PC-3 (cell line): ENCODE measurements at regions not wholly inside any gene's neighbourhood (a gene's known extent, or its start where the extent isn't known, plus 50 kb on each side); places are given as distances from the start of the nearest gene placed in this dataset.

ENCODE experiments used
- ATAC-seq: fragments of 200-7000 bp; cut with Tn5 transposase; 2 replicates; pipeline ENCODE4 v1.9.1; 2020; ENCODE audit warnings: mild to moderate bottlenecking, moderate library complexity
- BruUV-seq: library from RNA; stranded (reverse); fragments of 400-500 nt; replicated peaks from 2 replicates; lab custom pipeline; 2021; lab: Mats Ljungman, UMichigan
- CTCF ChIA-PET: fragments of 300-600 bp; sonication (Branson Sonifier 250); formaldehyde crosslinking; loops from one replicate; lab custom pipeline; 2022; ENCODE audit warnings: antibody characterized with exemption; lab: Charles Lee
- POLR2A ChIA-PET: fragments of 300-600 bp; sonication (Branson Sonifier 250); formaldehyde crosslinking; loops from one replicate; lab custom pipeline; 2022; ENCODE audit warnings: antibody characterized with exemption; ENCODE audit not compliant: unreplicated experiment; lab: Charles Lee
- DNase-seq: peaks from one replicate; pipeline ENCODE4 v3.0.0-alpha.2; 2015
- H2AFZ ChIP-seq: fragments of 300-600 bp; sonication (generic); 2 replicates; pipeline ENCODE4 v1.6.0; 2016; ENCODE audit warnings: antibody characterized with exemption, low read length
- H3F3A ChIP-seq: fragments of 300-600 bp; sonication (generic); one replicate; pipeline ENCODE4 v1.6.0; 2017; ENCODE audit warnings: antibody characterized with exemption, low read length, control low read depth, mild to moderate bottlenecking; ENCODE audit not compliant: unreplicated experiment
- H3K27ac ChIP-seq: fragments of 300-600 bp; sonication (generic); 2 replicates; pipeline ENCODE4 v1.5.1; 2016; ENCODE audit warnings: mild to moderate bottlenecking, low read length
- H3K27me3 ChIP-seq: fragments of 300-600 bp; sonication (generic); 2 replicates; pipeline ENCODE4 v1.6.1; 2016; ENCODE audit warnings: low read length, mixed read lengths
- H3K36me3 ChIP-seq: fragments of 300-600 bp; sonication (generic); 2 replicates; pipeline ENCODE4 v1.6.1; 2016; ENCODE audit warnings: low read depth, mixed run types, low read length, mixed read lengths
- H3K4me1 ChIP-seq: fragments of 300-600 bp; sonication (generic); 2 replicates; pipeline ENCODE4 v1.5.1; 2016; ENCODE audit warnings: low read length; ENCODE audit not compliant: insufficient read depth
- H3K4me2 ChIP-seq: fragments of 300-600 bp; sonication (generic); 2 replicates; pipeline ENCODE4 v1.6.0; 2016; ENCODE audit warnings: low read length
- H3K4me3 ChIP-seq: fragments of 300-600 bp; sonication (generic); 2 replicates; pipeline ENCODE4 v1.5.1; 2016; ENCODE audit warnings: mild to moderate bottlenecking, low read length, mixed read lengths
- H3K79me2 ChIP-seq: fragments of 300-600 bp; sonication (generic); 2 replicates; pipeline ENCODE4 v1.6.1; 2017; ENCODE audit warnings: low read length, mixed read lengths
- H3K9ac ChIP-seq: fragments of 300-600 bp; sonication (generic); 2 replicates; pipeline ENCODE4 v1.6.0; 2016; ENCODE audit warnings: mild to moderate bottlenecking, low read length
- H3K9me2 ChIP-seq: fragments of 300-600 bp; sonication (generic); replicated peaks from 2 replicates; pipeline ENCODE4 v1.6.1; 2016; ENCODE audit warnings: mixed run types, low read length, mixed read lengths
- H3K9me3 ChIP-seq: fragments of 300-600 bp; sonication (generic); 2 replicates; pipeline ENCODE4 v1.6.1; 2016; ENCODE audit warnings: low read length, mixed read lengths
- H4K20me1 ChIP-seq: fragments of 300-600 bp; sonication (generic); 2 replicates; pipeline ENCODE4 v1.6.1; 2016; ENCODE audit warnings: low read length, mixed read lengths
- CTCF ChIP-seq: fragments of 300-600 bp; sonication (generic); conservative IDR thresholded peaks from 2 replicates; pipeline ENCODE4 v1.5.1; 2017; ENCODE audit warnings: antibody characterized with exemption, low read depth, mild to moderate bottlenecking, low read length
- EZH2 ChIP-seq: fragments of 300-600 bp; sonication (generic); IDR thresholded peaks from one replicate; pipeline ENCODE4 v1.6.1; 2017; ENCODE audit warnings: antibody characterized with exemption, mild to moderate bottlenecking, low read length; ENCODE audit not compliant: unreplicated experiment
- EZH2phosphoT487 ChIP-seq: fragments of 300-600 bp; sonication (generic); IDR thresholded peaks from 2 replicates; pipeline ENCODE4 v1.6.1; 2018; ENCODE audit warnings: mild to moderate bottlenecking, antibody characterized with exemption, low read length, borderline replicate concordance
- intact Hi-C: fragments of 100-400 bp; cut with micrococcal nuclease; formaldehyde crosslinking; loops from 2 replicates; pipeline ENCODE4 v1.9.0; 2023

- no peak overlapping the region for H3K4me3 ChIP-seq
- no peak for TF ChIP-seq EZH2
- POLR2A ChIA-PET, result no interaction called here
- H3K4me1 ChIP-seq, result no peaks in the 10 kb centered on the region
- H3K9me2 ChIP-seq, result no peaks in the 10 kb centered on the region
- no peaks in the 10 kb centered on the region for H3F3A ChIP-seq
- no peaks in the 10 kb centered on the region for H3K9me3 ChIP-seq
- no peaks in the 10 kb centered on the region for H3K36me3 ChIP-seq
- no TSS peak for BruUV-seq
- no peaks in the 10 kb centered on the region for H3K79me2 ChIP-seq
- no peaks in the 10 kb centered on the region for H4K20me1 ChIP-seq
- CTCF ChIA-PET, result no interaction called here
- DNase-seq (no peak), ATAC-seq (no peak)
- H2AFZ ChIP-seq, result no peak overlapping the region
- no peak overlapping the region for H3K27ac ChIP-seq
- no peak overlapping the region for H3K4me2 ChIP-seq
- no peak overlapping the region for H3K9ac ChIP-seq
- no peaks in the 10 kb centered on the region for H3K27me3 ChIP-seq
- intact Hi-C loops, result no loop called here
Observed at GRCh38 chr10:45534572-45534971, 138.0 kb downstream of the ZFAND4 start.

GRCh38 chr10:45532480-45532879, 140.1 kb downstream of the ZFAND4 start:
- H3K9me2 ChIP-seq, result no peaks in the 10 kb centered on the region
- no peaks in the 10 kb centered on the region for H3F3A ChIP-seq
- H3K27ac ChIP-seq, result no peak overlapping the region
- H3K4me2 ChIP-seq, result no peak overlapping the region
- TF ChIP-seq CTCF (no peak), EZH2 (no peak), EZH2phosphoT487 (no peak)
- POLR2A ChIA-PET, result no interaction called here
- no peaks in the 10 kb centered on the region for H3K79me2 ChIP-seq
- CTCF ChIA-PET, result no interaction called here
- no peaks in the 10 kb centered on the region for H3K4me1 ChIP-seq
- H3K9me3 ChIP-seq, result no peaks in the 10 kb centered on the region
- H3K4me3 ChIP-seq, result no peak overlapping the region
- BruUV-seq, result no TSS peak
- H3K9ac ChIP-seq, result no peak overlapping the region
- DNase-seq (no peak), ATAC-seq (no peak)
- intact Hi-C loops, result no loop called here
- H4K20me1 ChIP-seq, result no peaks in the 10 kb centered on the region
- H3K27me3 ChIP-seq, result no peaks in the 10 kb centered on the region
- H2AFZ ChIP-seq, result no peak overlapping the region
- H3K36me3 ChIP-seq, result no peaks in the 10 kb centered on the region

GRCh38 chr10:45526309-45526905, 146.2 kb downstream of the ZFAND4 start:
- no peak overlapping the region for H3K27ac ChIP-seq
- DNase-seq (no peak), ATAC-seq (no peak)
- no peaks in the 10 kb centered on the region for H4K20me1 ChIP-seq
- H3K9me3 ChIP-seq, result no peaks in the 10 kb centered on the region
- no peak overlapping the region for H3K4me2 ChIP-seq
- CTCF ChIA-PET, result no interaction called here
- no peaks in the 10 kb centered on the region for H3K27me3 ChIP-seq
- H3K9ac ChIP-seq, result no peak overlapping the region
- H3K79me2 ChIP-seq, result no peaks in the 10 kb centered on the region
- no peaks in the 10 kb centered on the region for H3K36me3 ChIP-seq
- POLR2A ChIA-PET, result no interaction called here
- H3K9me2 ChIP-seq, result no peaks in the 10 kb centered on the region
- H3K4me3 ChIP-seq, result no peak overlapping the region
- intact Hi-C loops, result no loop called here
- BruUV-seq, result no TSS peak
- H3K4me1 ChIP-seq, result no peaks in the 10 kb centered on the region
- TF ChIP-seq CTCF (no peak), EZH2 (no peak), EZH2phosphoT487 (no peak)
- no peaks in the 10 kb centered on the region for H3F3A ChIP-seq
- no peak overlapping the region for H2AFZ ChIP-seq
